ENCODE measurements at regions not wholly inside any gene's neighbourhood (a gene's known extent, or its start where the extent isn't known, plus 50 kb on each side); places are given as distances from the start of the nearest gene placed in this dataset.
"Not testable (repeated sequence)": the region's sequence is repeated elsewhere in the genome, so short reads cannot be mapped to it uniquely, and the experiment has no call there.

DNA sequence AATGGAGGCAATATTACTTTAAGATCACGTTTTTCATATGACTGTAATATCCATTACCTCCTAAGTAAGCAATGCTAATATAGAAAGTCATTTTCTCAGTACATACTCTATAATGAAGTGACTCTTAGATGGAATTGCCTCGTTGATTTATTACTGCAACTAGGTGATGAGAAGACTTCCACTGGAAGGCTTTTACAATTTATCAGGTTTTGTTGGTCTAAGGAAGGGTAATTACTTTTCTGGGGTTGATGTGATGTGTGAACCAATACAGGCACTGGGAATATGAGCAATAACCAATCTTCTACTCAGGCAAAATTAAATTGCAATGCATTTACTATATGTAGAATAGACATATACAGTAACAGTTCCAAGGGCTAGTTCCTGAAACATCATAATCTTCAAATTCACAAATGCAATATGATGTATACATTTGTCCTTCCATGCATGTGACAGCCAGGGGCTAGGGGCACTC, 635.0 kb downstream of the QKI start:
- no peak for TF ChIP-seq CTCF (IDR thresholded peaks at IDR 0.05; ENCODE audit: unreplicated experiment)
- H3K4me3 Mint-ChIP-seq (ENCODE audit: unreplicated experiment): no peak overlapping the region
- H3K27me3 Mint-ChIP-seq (ENCODE audit: unreplicated experiment): peaks cover 3% of the 10 kb centered on the region
- no peaks in the 10 kb centered on the region for H3K36me3 Mint-ChIP-seq (ENCODE audit: low read depth, unreplicated experiment)
- no peak for DNase-seq (ENCODE audit: low spot score)
- H3K27ac Mint-ChIP-seq (ENCODE audit: unreplicated experiment): no peak overlapping the region
- no peaks in the 10 kb centered on the region for H3K9me3 Mint-ChIP-seq (ENCODE audit: unreplicated experiment)
- H3K4me1 Mint-ChIP-seq (ENCODE audit: unreplicated experiment): peaks cover 11% of the 10 kb centered on the region

DNA sequence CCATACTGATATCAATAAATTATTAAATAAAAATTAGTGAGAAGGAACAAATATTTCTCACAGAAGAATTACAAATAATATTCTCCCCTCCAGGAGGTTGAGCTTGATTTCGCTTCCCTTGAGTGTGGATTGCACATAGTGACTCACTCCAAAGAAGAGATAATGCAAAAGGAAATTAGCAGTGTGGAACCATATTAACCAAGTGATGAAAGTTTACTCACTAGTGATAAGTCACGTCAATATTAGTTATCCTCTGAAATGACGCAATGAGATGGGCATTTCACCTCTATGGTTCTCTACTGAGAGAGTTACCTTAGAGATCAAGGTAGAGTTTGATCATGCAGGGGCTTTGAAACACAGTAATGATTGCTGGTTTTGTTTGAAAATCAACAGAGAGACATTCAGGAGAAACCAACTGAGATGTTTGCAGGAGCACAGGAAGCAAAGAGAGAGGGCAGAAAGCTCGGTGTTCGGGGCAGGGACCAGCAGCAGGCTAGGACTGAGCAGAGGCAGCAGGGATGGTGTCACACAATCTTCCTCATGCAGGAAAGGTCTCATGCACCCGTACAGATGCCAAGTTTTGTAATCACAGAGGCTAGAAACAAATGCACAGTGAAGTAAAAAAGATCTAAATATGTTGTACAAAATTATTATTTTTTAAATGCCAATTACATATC, 634.5 kb downstream of the QKI start:
- DNase-seq (ENCODE audit: low spot score): no peak
- Mint-ChIP-seq H3K36me3 (ENCODE audit: low read depth, unreplicated experiment) (no peaks in the 10 kb centered on the region), H3K27me3 (ENCODE audit: unreplicated experiment) (peaks cover 1% of the 10 kb centered on the region), H3K4me3 (ENCODE audit: unreplicated experiment) (no peak overlapping the region), H3K4me1 (ENCODE audit: unreplicated experiment) (peaks cover 9% of the 10 kb centered on the region), H3K27ac (ENCODE audit: unreplicated experiment) (no peak overlapping the region), H3K9me3 (ENCODE audit: unreplicated experiment) (no peaks in the 10 kb centered on the region)
- TF ChIP-seq CTCF (IDR thresholded peaks at IDR 0.05; ENCODE audit: unreplicated experiment): no peak

DNA sequence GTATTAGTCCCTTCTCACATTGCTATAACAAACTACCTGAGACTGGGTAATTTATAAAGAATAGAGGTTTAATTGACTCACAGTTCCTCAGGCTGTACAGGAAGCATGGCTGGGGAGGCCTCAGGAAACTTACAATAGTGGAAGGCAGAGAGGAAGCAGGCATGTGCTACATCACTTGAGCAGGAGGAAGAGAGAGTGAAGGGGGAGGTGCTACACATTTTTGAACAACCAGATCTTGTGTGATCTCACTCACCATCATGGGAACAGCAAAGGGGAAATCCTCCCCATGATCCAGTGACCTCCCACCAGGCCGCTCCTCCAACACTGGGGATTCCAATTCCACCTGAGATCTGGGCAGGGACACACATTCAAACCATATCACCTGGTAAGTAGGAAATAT, 630.6 kb downstream of the QKI start:
- no peak for TF ChIP-seq CTCF (IDR thresholded peaks at IDR 0.05; ENCODE audit: unreplicated experiment)
- Mint-ChIP-seq H3K27ac (ENCODE audit: unreplicated experiment) (peak overlapping the region; percentile 81), H3K9me3 (ENCODE audit: unreplicated experiment) (peaks cover 11% of the 10 kb centered on the region), H3K27me3 (ENCODE audit: unreplicated experiment) (peaks cover 3% of the 10 kb centered on the region), H3K4me1 (ENCODE audit: unreplicated experiment) (peaks cover 9% of the 10 kb centered on the region), H3K4me3 (ENCODE audit: unreplicated experiment) (peak overlapping the region; percentile 60), H3K36me3 (ENCODE audit: low read depth, unreplicated experiment) (peaks cover 6% of the 10 kb centered on the region)
- peak; percentile 8 for DNase-seq (ENCODE audit: low spot score)

DNA sequence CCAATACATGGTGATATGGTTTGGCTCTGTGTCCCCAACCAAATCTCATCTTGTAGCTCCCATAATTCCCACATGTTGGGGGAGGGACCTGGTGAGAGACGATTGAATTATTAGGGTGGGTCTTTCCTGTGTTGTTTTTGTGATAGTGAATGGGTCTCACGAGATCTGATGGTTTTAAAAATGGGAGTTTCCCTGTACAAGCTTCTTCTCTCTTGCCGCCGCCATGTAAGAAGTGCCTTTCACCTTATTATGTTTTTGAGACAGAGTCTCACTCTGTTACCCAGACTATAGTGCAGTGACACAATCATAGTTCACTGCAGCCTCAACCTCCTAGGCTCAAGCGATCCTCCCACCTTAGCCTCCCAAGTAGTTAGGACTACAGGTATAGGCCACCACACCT, 629.1 kb downstream of the QKI start:
- H3K4me3 Mint-ChIP-seq (ENCODE audit: unreplicated experiment); H3K4me1 Mint-ChIP-seq (ENCODE audit: unreplicated experiment); H3K36me3 Mint-ChIP-seq (ENCODE audit: low read depth, unreplicated experiment); DNase-seq (ENCODE audit: low spot score); H3K27me3 Mint-ChIP-seq (ENCODE audit: unreplicated experiment); H3K27ac Mint-ChIP-seq (ENCODE audit: unreplicated experiment): not testable (repeated sequence)
- H3K9me3 Mint-ChIP-seq (ENCODE audit: unreplicated experiment): peaks cover 11% of the 10 kb centered on the region

- Mint-ChIP-seq H3K4me1 (ENCODE audit: unreplicated experiment) (peaks cover 9% of the 10 kb centered on the region), H3K27ac (ENCODE audit: unreplicated experiment) (no peak overlapping the region)
- DNase-seq (ENCODE audit: low spot score): no peak
Measured at GRCh38 chr6:164042212-164042611, 627.7 kb downstream of the QKI start.

More at GRCh38 chr6:164042212-164042611, 627.7 kb downstream of the QKI start:
- Mint-ChIP-seq H3K36me3 (ENCODE audit: low read depth, unreplicated experiment) (peaks cover 6% of the 10 kb centered on the region), H3K27me3 (ENCODE audit: unreplicated experiment) (peaks cover 2% of the 10 kb centered on the region), H3K9me3 (ENCODE audit: unreplicated experiment) (peaks cover 11% of the 10 kb centered on the region), H3K4me3 (ENCODE audit: unreplicated experiment) (no peak overlapping the region)
- TF ChIP-seq CTCF (IDR thresholded peaks at IDR 0.05; ENCODE audit: unreplicated experiment): no peak
